GM19035 (cell line): ENCODE measurements at regions not wholly inside any gene's neighbourhood (a gene's known extent, or its start where the extent isn't known, plus 50 kb on each side); places are given as distances from the start of the nearest gene placed in this dataset.

Source experiments
- ATAC-seq: cut with Tn5 transposase; IDR thresholded peaks from one replicate; pipeline ENCODE4 v1.9.1; 2021; ENCODE audit not compliant: unreplicated experiment

GRCh38 chr11:11081288-11081687, 223.4 kb upstream of the ZBED5 start:
- no peak for ATAC-seq

GRCh38 chr11:11078344-11079086, 220.7 kb upstream of the ZBED5 start:
- no peak for ATAC-seq

DNA sequence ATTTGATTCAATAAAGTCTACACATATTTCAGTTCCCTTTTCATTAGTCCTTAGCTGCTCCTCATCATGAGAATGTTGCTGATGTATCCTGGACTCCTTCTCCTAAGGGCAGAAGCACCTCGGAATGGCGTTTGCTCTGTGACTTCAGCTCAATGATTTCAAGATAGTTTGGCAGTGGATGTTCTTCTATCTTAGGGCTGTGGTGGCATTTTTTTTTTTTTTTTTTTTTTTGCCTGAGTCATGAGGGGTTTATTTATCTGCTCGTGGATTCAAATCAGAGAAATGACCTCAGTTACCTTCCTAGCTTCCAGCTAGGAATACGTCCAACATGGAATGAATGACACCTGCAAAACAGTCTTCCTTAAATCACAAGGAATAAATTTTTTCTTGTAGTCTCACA, 220.0 kb upstream of the ZBED5 start:
- no peak for ATAC-seq

DNA sequence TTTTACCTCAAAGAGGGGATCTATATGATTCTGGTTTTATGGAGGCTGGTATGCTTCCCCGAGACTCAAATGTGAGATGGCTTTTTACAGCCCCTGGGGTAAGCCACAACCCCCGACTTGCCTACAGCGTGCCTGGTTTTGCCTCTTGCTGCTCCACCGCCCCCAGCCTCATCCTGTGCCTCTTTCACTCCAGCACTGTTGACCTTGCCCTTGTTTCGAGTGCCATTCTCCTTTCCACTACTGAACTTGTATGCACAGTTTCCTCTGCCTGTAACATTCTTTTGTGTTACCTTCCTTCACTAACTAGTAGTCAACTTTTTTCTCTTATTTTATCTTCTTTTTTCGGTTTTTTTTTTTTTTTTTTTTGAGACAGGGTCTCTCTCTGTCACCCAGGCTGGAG, 219.0 kb upstream of the ZBED5 start:
- ATAC-seq: no peak

GRCh38 chr11:11076276-11076675, 218.4 kb upstream of the ZBED5 start:
- ATAC-seq: no peak

GRCh38 chr11:11075515-11076171, 217.8 kb upstream of the ZBED5 start:
- no peak for ATAC-seq

DNA sequence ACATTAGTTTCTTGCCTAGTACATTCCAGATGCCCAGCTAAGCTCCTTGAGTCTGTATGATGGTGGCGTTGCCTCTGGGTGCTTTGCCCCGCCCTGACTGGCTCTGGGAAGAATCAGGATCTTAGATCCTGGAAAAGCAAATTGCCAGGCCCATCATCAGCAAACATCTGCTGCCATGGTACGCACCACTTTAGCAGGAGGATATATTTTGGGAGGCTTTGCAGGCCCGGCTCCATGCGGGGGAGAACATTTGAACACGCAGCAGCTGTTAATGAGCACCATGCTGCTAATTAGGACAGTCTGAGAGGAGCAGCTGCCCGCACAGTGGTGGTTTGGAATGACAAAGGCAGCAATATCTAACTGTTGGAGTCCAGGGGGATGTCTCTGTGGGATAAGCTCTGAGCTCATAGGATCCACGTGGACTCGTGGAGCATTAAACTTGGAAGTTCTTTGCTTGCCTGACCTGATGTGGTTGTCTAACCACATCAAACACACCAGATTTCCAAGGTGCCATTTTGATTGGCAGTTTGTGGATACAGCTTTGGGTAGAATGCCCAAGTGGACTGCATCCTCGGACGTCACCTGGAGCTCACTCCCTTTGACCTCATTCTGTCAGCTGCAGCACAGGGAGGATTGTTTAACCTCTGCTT, 217.0 kb upstream of the ZBED5 start:
- no peak for ATAC-seq

DNA sequence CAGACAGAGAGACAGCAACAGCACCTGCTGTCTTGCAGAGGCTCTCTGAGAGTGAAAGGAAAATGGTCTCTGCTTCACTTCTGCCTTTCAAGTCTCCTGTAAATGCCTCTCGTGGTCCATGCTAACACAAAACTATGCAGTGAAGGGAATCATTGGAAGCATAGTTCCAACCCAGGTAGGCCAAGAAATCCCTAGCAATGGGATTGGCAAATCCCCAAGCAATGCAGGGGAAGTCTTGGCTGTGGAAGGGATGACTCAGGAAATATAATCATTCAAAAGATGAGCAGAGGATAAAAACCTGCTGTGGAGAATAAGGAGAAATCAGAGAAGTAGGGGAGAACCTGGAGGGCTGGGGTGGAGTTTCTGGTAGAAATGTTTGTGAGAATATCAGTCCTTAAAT, 216.1 kb upstream of the ZBED5 start:
- ATAC-seq: no peak

DNA sequence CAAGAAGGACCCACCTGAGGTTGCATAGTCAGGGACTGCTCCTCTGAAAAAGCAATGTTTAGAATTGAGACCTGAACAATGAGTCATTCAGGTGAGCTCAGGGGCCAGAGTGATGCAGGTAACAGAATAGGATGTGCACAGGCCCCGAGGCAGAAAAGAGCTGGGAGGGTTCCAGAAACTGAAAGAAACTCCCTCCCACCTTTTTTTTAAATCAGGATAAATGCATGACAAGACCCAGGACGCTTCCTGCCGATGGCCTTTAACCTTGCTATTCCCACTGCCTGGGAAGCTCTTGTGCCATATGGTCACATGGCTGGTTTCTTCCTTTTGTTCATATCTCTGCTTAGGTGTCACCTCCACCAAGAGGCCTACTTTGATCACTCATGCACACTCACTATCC, 214.2 kb upstream of the ZBED5 start:
- no peak for ATAC-seq

- no peak for ATAC-seq
These were observed 213.6 kb upstream of the ZBED5 start for GRCh38 chr11:11071486-11071885.

DNA sequence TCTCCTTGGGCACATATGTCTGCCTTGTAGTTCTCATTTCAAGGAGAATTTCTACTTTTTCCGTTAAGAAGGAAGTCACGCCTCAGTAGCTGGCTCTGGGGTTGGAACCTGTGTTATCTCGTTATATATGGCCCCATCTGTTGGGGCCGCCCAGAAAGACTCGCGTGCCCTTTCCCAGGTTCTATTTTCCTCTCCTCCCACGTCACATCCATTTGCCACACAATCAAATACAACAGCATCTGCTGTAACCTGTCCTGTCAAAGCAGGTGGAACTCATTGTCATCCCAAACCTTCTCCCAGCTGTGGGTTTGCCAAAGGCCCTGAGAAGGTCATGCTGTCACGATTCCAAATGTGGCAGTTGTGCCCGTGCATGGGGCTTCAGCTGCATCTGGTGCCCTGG, 213.1 kb upstream of the ZBED5 start:
- ATAC-seq: no peak

DNA sequence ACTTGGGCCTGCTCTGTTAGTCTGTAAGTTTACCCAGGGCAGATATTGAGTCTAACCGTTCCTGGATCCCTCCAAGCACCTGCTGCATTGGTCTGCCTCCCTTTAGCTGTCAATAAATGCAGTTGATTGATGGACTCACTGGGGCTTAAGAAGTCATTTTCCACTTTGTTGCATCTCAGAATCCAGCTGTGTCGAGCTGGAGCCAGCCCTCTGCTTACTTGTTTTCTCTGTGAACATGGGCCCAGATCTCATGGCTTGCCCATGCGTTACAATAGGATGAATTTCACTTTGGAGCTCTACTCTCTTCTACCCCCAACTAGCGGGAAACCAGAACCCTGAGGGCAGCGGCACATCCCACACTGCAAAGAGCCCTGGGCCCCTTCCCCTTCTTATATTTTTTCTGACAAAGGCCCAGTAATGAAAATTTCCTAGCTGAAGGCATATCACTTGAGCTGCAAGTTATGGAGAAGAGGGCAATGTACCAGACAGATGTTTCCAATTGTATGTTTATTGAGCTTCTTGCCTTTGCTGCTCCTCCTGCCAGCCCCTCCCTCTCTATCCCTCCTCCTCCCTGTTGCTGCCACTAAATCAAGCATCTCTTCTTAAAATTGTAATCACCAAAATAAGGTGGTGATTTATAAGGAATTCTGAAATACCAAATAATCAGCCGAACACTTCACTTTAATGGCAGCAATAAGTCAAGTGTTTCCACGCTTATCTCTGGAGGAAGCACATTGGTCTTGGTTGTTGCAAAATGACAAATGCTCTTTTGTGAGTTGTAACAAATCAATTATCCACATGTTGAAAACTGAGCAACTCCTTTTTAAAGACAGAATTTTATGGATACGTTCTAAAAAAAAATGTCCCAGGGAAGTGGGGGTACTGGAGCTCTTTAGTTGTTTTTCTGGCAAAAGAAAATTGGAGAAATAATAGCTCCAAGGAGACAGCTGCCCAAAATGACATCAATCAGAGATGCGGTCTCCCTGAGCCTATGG, 212.3 kb upstream of the ZBED5 start:
- ATAC-seq: no peak

GRCh38 chr11:11068113-11068512, 210.3 kb upstream of the ZBED5 start:
- ATAC-seq: no peak

- ATAC-seq: no peak
These were observed 207.5 kb upstream of the ZBED5 start for GRCh38 chr11:11065396-11065795.

- ATAC-seq: no peak
These were observed 199.6 kb upstream of the ZBED5 start for GRCh38 chr11:11057472-11057854.

- no peak for ATAC-seq
These were observed 199.1 kb upstream of the ZBED5 start for GRCh38 chr11:11056749-11057471.

- no peak for ATAC-seq
These were observed 198.5 kb upstream of the ZBED5 start for GRCh38 chr11:11056316-11056715.

- no peak for ATAC-seq
These were observed 190.2 kb upstream of the ZBED5 start for GRCh38 chr11:11047851-11048610.

- ATAC-seq: no peak
These were observed 188.9 kb upstream of the ZBED5 start for GRCh38 chr11:11046781-11047180.
